SK-N-DZ (cell line): ENCODE measurements at regions not wholly inside any gene's neighbourhood (a gene's known extent, or its start where the extent isn't known, plus 50 kb on each side); places are given as distances from the start of the nearest gene placed in this dataset.

Source experiments
- DNase-seq: peaks from one replicate; pipeline ENCODE4 v3.0.0-alpha.2; 2015; ENCODE audit warnings: low spot score

GRCh38 chr13:103178986-103179943 lies 113.0 kb upstream of the SLC10A2 start:
- DNase-seq = no peak

GRCh38 chr13:103174966-103175365 lies 108.7 kb upstream of the SLC10A2 start:
- no peak for DNase-seq

- no peak for DNase-seq
Measured at GRCh38 chr13:103168901-103169508, 102.8 kb upstream of the SLC10A2 start.

GRCh38 chr13:103164251-103164650 lies 98.0 kb upstream of the SLC10A2 start:
- DNase-seq = no peak

- no peak for DNase-seq
Measured at GRCh38 chr13:103161476-103161875, 95.3 kb upstream of the SLC10A2 start.

GRCh38 chr13:103157434-103158145 lies 91.4 kb upstream of the SLC10A2 start:
- DNase-seq = no peak

- no peak for DNase-seq
Measured at GRCh38 chr13:103157016-103157415, 90.8 kb upstream of the SLC10A2 start.

- no peak for DNase-seq
Measured at GRCh38 chr13:103156346-103156998, 90.3 kb upstream of the SLC10A2 start.

- DNase-seq = no peak
Measured at GRCh38 chr13:103153466-103153865, 87.2 kb upstream of the SLC10A2 start.

- DNase-seq = no peak
Measured at GRCh38 chr13:103147961-103148360, 81.7 kb upstream of the SLC10A2 start.

- DNase-seq = no peak
Measured at GRCh38 chr13:103145442-103145841, 79.2 kb upstream of the SLC10A2 start.

- no peak for DNase-seq
Measured at GRCh38 chr13:103143432-103143831, 77.2 kb upstream of the SLC10A2 start.

- no peak for DNase-seq
Measured at GRCh38 chr13:103142151-103142550, 75.9 kb upstream of the SLC10A2 start.

- peak; percentile 28 for DNase-seq
Measured at GRCh38 chr13:103140001-103140671, 73.9 kb upstream of the SLC10A2 start.

- no peak for DNase-seq
Measured at GRCh38 chr13:103134271-103134670, 68.1 kb upstream of the SLC10A2 start.

- DNase-seq = no peak
Measured at GRCh38 chr13:103133556-103133955, 67.3 kb upstream of the SLC10A2 start.

GRCh38 chr13:103130681-103131210 lies 64.5 kb upstream of the SLC10A2 start:
- DNase-seq = no peak

- DNase-seq = no peak
Measured at GRCh38 chr13:103130146-103130545, 63.9 kb upstream of the SLC10A2 start.
